GM13977 (cell line): ENCODE measurements at regions not wholly inside any gene's neighbourhood (a gene's known extent, or its start where the extent isn't known, plus 50 kb on each side); places are given as distances from the start of the nearest gene placed in this dataset.
"Not testable (repeated sequence)": the region's sequence is repeated elsewhere in the genome, so short reads cannot be mapped to it uniquely, and the experiment has no call there.

Experiments
- DNase-seq: peaks from one replicate; pipeline ENCODE4 v3.0.0; 2012; ENCODE audit warnings: low spot score
- in situ Hi-C: fragments of 300-500 bp; cut with MboI; formaldehyde crosslinking; loops from one replicate; pipeline ENCODE4 v1.12.0; 2022; ENCODE audit warnings: low sequenced_read_pairs, low pct_unique_long_range_greater_than_20kb, mixed read lengths, inconsistent platforms; ENCODE audit not compliant: unreplicated experiment
- TF ChIP-seq, protein P1 (sequence below): IDR thresholded peaks from 2 replicates; pipeline ENCODE4 v1.5.1; 2012; ENCODE audit warnings: mild to moderate bottlenecking, control low read depth; ENCODE audit not compliant: insufficient read depth; ENCODE audit errors: extremely low read depth, missing control alignments

DNA sequence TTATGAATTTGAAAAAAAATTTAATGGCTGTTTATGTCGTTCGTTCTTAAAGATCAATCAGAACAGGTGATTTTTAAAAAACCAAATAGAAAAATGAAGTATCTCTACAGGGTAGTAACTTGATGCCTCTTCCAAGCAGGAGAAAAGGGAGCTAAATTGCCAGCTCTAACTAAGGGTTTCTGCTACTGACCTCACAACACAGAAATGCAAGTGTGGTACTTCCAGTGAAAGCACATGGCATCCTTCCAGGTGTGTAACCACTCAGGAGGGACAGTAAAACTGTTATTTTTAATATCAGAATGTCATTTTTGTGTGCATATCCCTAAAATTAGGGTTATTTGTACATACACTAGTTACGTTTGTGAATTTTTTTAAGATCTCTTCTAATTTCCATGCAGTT lies 116.8 kb upstream of the ZCCHC13 start:
- in situ Hi-C loops: no loop called here
- no peak for DNase-seq
- TF ChIP-seq, protein P1, sequence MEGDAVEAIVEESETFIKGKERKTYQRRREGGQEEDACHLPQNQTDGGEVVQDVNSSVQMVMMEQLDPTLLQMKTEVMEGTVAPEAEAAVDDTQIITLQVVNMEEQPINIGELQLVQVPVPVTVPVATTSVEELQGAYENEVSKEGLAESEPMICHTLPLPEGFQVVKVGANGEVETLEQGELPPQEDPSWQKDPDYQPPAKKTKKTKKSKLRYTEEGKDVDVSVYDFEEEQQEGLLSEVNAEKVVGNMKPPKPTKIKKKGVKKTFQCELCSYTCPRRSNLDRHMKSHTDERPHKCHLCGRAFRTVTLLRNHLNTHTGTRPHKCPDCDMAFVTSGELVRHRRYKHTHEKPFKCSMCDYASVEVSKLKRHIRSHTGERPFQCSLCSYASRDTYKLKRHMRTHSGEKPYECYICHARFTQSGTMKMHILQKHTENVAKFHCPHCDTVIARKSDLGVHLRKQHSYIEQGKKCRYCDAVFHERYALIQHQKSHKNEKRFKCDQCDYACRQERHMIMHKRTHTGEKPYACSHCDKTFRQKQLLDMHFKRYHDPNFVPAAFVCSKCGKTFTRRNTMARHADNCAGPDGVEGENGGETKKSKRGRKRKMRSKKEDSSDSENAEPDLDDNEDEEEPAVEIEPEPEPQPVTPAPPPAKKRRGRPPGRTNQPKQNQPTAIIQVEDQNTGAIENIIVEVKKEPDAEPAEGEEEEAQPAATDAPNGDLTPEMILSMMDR: no peak

DNA sequence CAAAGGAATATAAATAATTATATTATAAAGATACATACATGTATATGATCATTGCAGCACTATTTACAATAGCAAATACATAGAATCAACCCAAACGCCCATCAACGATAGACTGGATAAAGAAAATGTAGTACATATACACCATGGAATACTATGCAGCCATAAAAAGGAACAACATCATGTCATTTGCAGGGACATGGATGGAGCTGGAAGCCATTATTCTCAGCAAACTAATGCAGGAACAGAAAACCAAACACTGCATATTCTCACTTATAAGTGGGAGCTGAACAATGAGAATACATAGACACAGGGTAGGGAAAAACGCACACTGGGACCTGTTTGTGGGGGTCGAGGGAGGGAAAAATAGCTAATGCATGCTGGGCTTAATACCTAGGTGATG lies 120.9 kb upstream of the ZCCHC13 start:
- in situ Hi-C loops, DNase-seq: not testable (repeated sequence)

DNA sequence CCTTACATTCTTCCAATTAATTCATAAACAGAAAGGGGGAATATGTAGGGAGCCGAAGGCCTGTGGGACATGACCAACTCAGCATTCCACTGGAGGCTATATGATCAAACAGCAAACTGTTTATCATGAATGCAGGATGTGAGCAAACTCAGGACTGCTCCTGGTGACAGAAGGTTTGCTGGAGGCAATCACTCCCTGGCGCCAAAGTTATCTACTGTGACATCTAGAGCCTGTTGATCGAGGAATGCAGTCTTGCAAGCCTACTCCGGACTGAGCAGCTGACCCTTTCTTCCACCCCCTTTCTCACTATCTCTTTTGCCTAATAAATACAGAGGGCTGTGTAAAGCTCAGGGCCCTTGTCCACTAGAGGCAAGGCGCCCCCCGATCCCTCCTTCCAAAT lies 122.0 kb upstream of the ZCCHC13 start:
- in situ Hi-C loops, DNase-seq: not testable (repeated sequence)

DNA sequence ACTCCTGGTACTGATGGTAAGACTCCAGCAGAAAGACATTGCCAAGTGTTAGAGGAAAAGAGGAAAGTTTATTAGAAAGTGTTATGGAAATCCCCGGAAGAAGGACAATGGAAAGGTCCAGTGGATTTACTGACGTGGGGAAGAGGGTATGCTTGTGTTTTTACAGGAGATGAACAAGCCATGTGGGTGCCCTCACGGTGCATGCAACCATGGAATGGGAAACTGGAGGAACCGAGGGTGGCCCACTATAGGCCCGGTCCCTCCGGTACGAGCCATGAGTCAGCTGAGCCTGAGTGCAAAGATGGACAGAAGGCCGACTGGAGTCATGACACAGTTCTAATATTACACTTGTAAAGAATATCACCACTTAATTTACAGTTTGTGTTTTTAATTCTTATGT lies 123.3 kb upstream of the ZCCHC13 start:
- DNase-seq: no peak
- TF ChIP-seq, protein P1: no peak
- in situ Hi-C loops: no loop called here

DNA sequence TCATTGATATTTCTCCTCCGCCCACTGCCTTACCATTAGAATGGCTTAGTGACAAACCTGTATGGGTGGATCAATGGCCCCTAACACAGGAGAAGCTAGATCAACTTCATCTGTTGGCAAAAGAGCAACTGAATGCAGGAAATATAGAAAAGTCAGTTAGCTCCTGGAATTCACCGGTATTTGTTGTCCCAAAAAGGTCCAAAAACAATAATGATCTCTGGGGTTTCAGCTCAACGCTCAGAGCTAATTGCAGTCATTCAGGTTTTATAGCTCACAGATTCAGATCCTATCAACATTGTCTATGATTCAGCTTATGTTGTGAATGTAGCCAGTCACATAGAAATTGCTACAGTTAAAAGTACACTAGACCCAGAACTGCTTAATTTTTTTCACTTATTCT lies 124.0 kb upstream of the ZCCHC13 start:
- TF ChIP-seq, protein P1: no peak
- no peak for DNase-seq
- in situ Hi-C loops: no loop called here

DNA sequence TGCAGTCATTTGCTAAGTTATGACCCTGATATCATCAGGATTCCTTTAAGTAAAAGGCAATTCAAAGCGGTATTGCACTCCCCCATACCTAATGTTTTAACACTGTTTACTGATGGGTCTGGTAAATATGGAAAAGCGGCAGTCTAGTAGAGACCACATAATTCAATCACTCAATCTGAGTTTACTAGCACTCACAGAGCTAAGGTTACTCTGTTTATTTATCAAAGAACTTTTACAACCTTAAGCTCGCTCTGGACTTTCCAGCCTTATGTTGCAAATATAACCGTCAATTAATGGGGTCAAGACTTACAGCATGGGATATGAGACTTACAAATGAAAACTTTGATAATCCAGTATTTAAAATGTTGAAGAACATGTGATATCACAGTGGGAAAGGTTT lies 124.5 kb upstream of the ZCCHC13 start:
- DNase-seq: no peak
- TF ChIP-seq, protein P1: no peak
- in situ Hi-C loops: no loop called here

DNA sequence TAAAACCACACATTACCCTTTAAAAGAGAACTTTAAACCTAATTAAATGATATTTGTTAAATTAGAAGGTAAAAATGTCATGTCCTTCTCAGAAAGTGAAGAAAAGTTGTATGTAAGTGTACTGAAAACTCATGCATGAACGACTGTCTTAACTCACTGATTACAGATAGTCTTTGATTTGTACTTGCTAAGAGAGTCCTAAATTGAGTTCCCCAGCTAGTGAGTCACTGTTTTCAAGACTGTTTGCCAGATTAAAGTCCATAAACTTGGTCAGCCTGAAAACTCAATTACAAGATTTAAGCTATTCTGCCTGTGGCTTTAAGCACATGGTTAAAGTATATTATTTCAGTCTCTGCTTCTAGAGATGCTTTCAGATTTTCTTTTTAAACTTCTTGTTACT lies 124.9 kb upstream of the ZCCHC13 start:
- TF ChIP-seq, protein P1: no peak
- in situ Hi-C loops: no loop called here
- DNase-seq: no peak

DNA sequence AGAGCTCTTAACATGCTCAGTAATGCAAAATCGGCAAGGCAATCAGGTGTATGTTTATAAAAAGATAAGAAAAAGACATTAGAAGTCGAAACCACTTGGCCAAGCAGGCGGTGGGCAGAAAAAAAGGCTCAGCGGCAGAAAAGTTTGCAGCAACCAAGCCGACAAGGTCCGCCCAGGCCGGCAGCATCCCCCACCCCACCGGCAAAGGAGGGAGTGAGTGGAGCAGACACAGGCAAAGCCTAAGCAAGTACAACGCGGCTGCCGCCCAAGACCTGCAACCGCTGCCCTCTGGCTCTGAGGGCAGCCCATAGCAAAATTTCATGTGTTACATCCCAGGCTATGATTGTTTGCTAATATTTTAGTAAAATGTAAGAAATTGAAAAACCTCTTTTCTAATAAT lies 125.4 kb upstream of the ZCCHC13 start:
- no peak for DNase-seq
- TF ChIP-seq, protein P1: no peak
- in situ Hi-C loops: no loop called here
